ENCODE measurements at regions not wholly inside any gene's neighbourhood (a gene's known extent, or its start where the extent isn't known, plus 50 kb on each side); places are given as distances from the start of the nearest gene placed in this dataset.

- no peak for TF ChIP-seq POLR2AphosphoS5 (IDR thresholded peaks at IDR 0.05)
- TF ChIP-seq EP300 (IDR thresholded peaks at IDR 0.05): no peak
- TF ChIP-seq CTCF (IDR thresholded peaks at IDR 0.05): no peak
These were observed 329.8 kb downstream of the MCTP2 start for GRCh38 chr15:94561036-94561689.

All from suprapubic skin (tissue), 4 donors.